IMR-90 (cell line): ENCODE measurements at regions not wholly inside any gene's neighbourhood (a gene's known extent, or its start where the extent isn't known, plus 50 kb on each side); places are given as distances from the start of the nearest gene placed in this dataset.

Source experiments
- ATAC-seq: fragments of 200-7000 bp; cut with Tn5 transposase; 2 replicates; pipeline ENCODE4 v1.9.1; 2020; ENCODE audit warnings: low read depth, mild to moderate bottlenecking, moderate library complexity
- BruUV-seq: library from RNA; stranded (reverse); fragments of 400-500 nt; replicated peaks from 2 replicates; lab custom pipeline; 2021; lab: Mats Ljungman, UMichigan
- CTCF ChIA-PET: fragments of 300-600 bp; formaldehyde crosslinking; extraction: SDS; loops from one replicate; lab custom pipeline; 2021; ENCODE audit warnings: antibody characterized with exemption; lab: Yijun Ruan, JAX
- POLR2A ChIA-PET: fragments of 300-600 bp; sonication (Branson Sonifier 250); formaldehyde crosslinking; loops from one replicate; lab custom pipeline; 2022; ENCODE audit warnings: antibody characterized with exemption; ENCODE audit not compliant: unreplicated experiment; lab: Charles Lee
- DNase-seq: peaks from one replicate; pipeline ENCODE4 v3.0.0; 2013
- H2AFZ ChIP-seq: replicated peaks from 2 replicates; pipeline ENCODE3; 2013; ENCODE audit warnings: low read length, mild to moderate bottlenecking; ENCODE audit not compliant: poor library complexity
- H2AK5ac ChIP-seq: 2 replicates; pipeline ENCODE4 v1.6.1; 2013; ENCODE audit warnings: low read depth, low read length, inconsistent platforms
- H2AK9ac ChIP-seq: replicated peaks from 2 replicates; pipeline ENCODE3; 2013; ENCODE audit warnings: mild to moderate bottlenecking, low read depth, low read length, moderate library complexity; ENCODE audit not compliant: poor library complexity
- H2BK120ac ChIP-seq: 2 replicates; pipeline ENCODE4 v1.6.1; 2013; ENCODE audit warnings: low read depth, low read length, inconsistent platforms
- H2BK15ac ChIP-seq: 3 replicates; pipeline ENCODE4 v1.6.1; 2013; ENCODE audit warnings: low read depth, low read length, inconsistent platforms
- H2BK20ac ChIP-seq: 2 replicates; pipeline ENCODE4 v1.6.1; 2013; ENCODE audit warnings: low read depth, mild to moderate bottlenecking, inconsistent platforms, low read length, moderate library complexity
- H2BK5ac ChIP-seq: 2 replicates; pipeline ENCODE4 v1.6.1; 2013; ENCODE audit warnings: mild to moderate bottlenecking, low read depth, low read length, inconsistent platforms; ENCODE audit not compliant: poor library complexity, severe bottlenecking
- H3K14ac ChIP-seq: replicated peaks from 2 replicates; pipeline ENCODE4 v1.6.1; 2013; ENCODE audit warnings: low read depth, low read length, inconsistent platforms
- H3K18ac ChIP-seq: 2 replicates; pipeline ENCODE4 v1.6.1; 2013; ENCODE audit warnings: low read depth, low read length, control low read depth
- H3K23ac ChIP-seq: 2 replicates; pipeline ENCODE4 v1.6.1; 2013; ENCODE audit warnings: low read depth, low read length, inconsistent platforms
- H3K27ac ChIP-seq: 2 replicates; pipeline ENCODE4 v1.5.1; 2013; ENCODE audit warnings: mild to moderate bottlenecking, control low read depth, low read length; ENCODE audit not compliant: insufficient read depth
- H3K27me3 ChIP-seq: 2 replicates; pipeline ENCODE4 v1.6.1; 2013; ENCODE audit warnings: low read length; ENCODE audit not compliant: control insufficient read depth, insufficient read depth
- H3K36me3 ChIP-seq: 2 replicates; pipeline ENCODE4 v1.6.1; 2013; ENCODE audit warnings: low read length, mixed read lengths; ENCODE audit not compliant: control insufficient read depth, insufficient read depth
- H3K4ac ChIP-seq: 2 replicates; pipeline ENCODE4 v1.6.1; 2013; ENCODE audit warnings: low read depth, low read length, inconsistent platforms
- H3K4me1 ChIP-seq: 2 replicates; pipeline ENCODE4 v1.6.1; 2013; ENCODE audit warnings: low read length, mixed read lengths; ENCODE audit not compliant: control insufficient read depth, insufficient read depth
- H3K4me2 ChIP-seq: 2 replicates; pipeline ENCODE4 v1.6.1; 2013; ENCODE audit warnings: low read depth, mild to moderate bottlenecking, control low read depth, low read length, moderate library complexity
- H3K4me3 ChIP-seq: 2 replicates; pipeline ENCODE4 v1.5.1; 2013; ENCODE audit warnings: low read depth, mild to moderate bottlenecking, control low read depth, low read length, moderate library complexity; ENCODE audit not compliant: insufficient read depth
- H3K56ac ChIP-seq: 2 replicates; pipeline ENCODE4 v1.6.1; 2013; ENCODE audit warnings: low read length, inconsistent platforms; ENCODE audit not compliant: insufficient read depth; ENCODE audit errors: extremely low read depth
- H3K79me1 ChIP-seq, 2 experiments: 2 replicates each; pipeline ENCODE4 v1.6.1; 2013; ENCODE audit warnings: low read length in 2 of 2, inconsistent platforms in 1 of 2, low read depth in 1 of 2
- H3K9ac ChIP-seq: 2 replicates; pipeline ENCODE4 v1.6.1; 2013; ENCODE audit warnings: low read depth, low read length, control low read depth
- H3K9me1 ChIP-seq: 2 replicates; pipeline ENCODE4 v1.6.1; 2013; ENCODE audit warnings: low read length, inconsistent platforms; ENCODE audit not compliant: insufficient read depth
- H3K9me3 ChIP-seq: 2 replicates; pipeline ENCODE4 v1.6.1; 2013; ENCODE audit warnings: low read length; ENCODE audit not compliant: control insufficient read depth, insufficient read depth
- H4K20me1 ChIP-seq: 2 replicates; pipeline ENCODE4 v1.6.1; 2013; ENCODE audit warnings: low read length, inconsistent platforms; ENCODE audit not compliant: insufficient read depth
- H4K5ac ChIP-seq: 2 replicates; pipeline ENCODE4 v1.6.1; 2013; ENCODE audit warnings: mild to moderate bottlenecking, low read depth, low read length, control low read depth
- H4K8ac ChIP-seq, 2 experiments: 2 replicates each; pipeline ENCODE4 v1.6.1; 2013; ENCODE audit warnings: low read depth in 2 of 2, low read length in 2 of 2, control low read depth in 1 of 2, inconsistent platforms in 1 of 2
- H4K91ac ChIP-seq: 2 replicates; pipeline ENCODE4 v1.6.1; 2013; ENCODE audit warnings: low read depth, low read length, inconsistent platforms; ENCODE audit not compliant: insufficient read depth
- BHLHE40 ChIP-seq: fragments of 150-350 bp; IDR thresholded peaks from 2 replicates; pipeline ENCODE4 v1.6.1; 2016; ENCODE audit warnings: mild to moderate bottlenecking, low read depth, low read length
- CHD1 ChIP-seq: IDR thresholded peaks from 2 replicates; pipeline ENCODE4 v1.6.1; 2012; ENCODE audit warnings: low read depth, low read length, improper control_type of control experiment
- MAFK ChIP-seq: IDR thresholded peaks from 2 replicates; pipeline ENCODE4 v1.6.1; 2012; ENCODE audit warnings: low read depth, low read length, improper control_type of control experiment
- MAZ ChIP-seq: IDR thresholded peaks from 2 replicates; pipeline ENCODE4 v1.6.1; 2012; ENCODE audit warnings: low read depth, mild to moderate bottlenecking, low read length, improper control_type of control experiment, moderate library complexity, borderline replicate concordance
- NFE2L2 ChIP-seq: fragments of 150-350 bp; IDR thresholded peaks from 2 replicates; pipeline ENCODE4 v1.6.1; 2016; ENCODE audit warnings: low read depth, mild to moderate bottlenecking, low read length
- POLR2A ChIP-seq: IDR thresholded peaks from 2 replicates; pipeline ENCODE4 v1.6.1; 2012; ENCODE audit warnings: mild to moderate bottlenecking, low read depth, low read length
- RAD21 ChIP-seq: IDR thresholded peaks from 2 replicates; pipeline ENCODE4 v1.6.1; 2012; ENCODE audit warnings: low read length, improper control_type of control experiment
- RCOR1 ChIP-seq: IDR thresholded peaks from 2 replicates; pipeline ENCODE4 v1.6.1; 2012; ENCODE audit warnings: mild to moderate bottlenecking, low read length, improper control_type of control experiment; ENCODE audit not compliant: insufficient replicate concordance
- RFX5 ChIP-seq: IDR thresholded peaks from 2 replicates; pipeline ENCODE4 v1.8.0; 2012; ENCODE audit warnings: low read depth, mild to moderate bottlenecking, low read length, moderate library complexity
- SMC3 ChIP-seq: fragments of 150-350 bp; IDR thresholded peaks from 2 replicates; pipeline ENCODE4 v1.6.1; 2016; ENCODE audit warnings: low read depth, mild to moderate bottlenecking, antibody characterized with exemption, low read length, moderate library complexity
- WGBS, 2 experiments: methylation state at CpG; one replicate each; pipeline versions ENCODE4 v1.1.5 to v1.1.7; 2013; ENCODE audit warnings: missing lambda C conversion rate in 2 of 2; ENCODE audit not compliant: insufficient read length in 1 of 2; ENCODE audit errors: extremely low coverage in 2 of 2; 5-methylcytosine and 5-hydroxymethylcytosine counted together
- dilution Hi-C: fragments of 300-500 bp; cut with HindIII; formaldehyde crosslinking; loops from one replicate; pipeline ENCODE4 v1.14.3; 2018; ENCODE audit warnings: low sequenced_read_pairs; ENCODE audit not compliant: unreplicated experiment
- in situ Hi-C: fragments of 300-500 bp; cut with MboI; formaldehyde crosslinking; loops from 3 replicates; pipeline ENCODE4 v1.14.3; 2019; ENCODE audit warnings: low sequenced_read_pairs, inconsistent platforms, mixed read lengths
- intact Hi-C: fragments of 100-400 bp; cut with micrococcal nuclease; formaldehyde crosslinking; loops from 2 replicates; pipeline ENCODE4 v1.10.0; 2022
- TF ChIP-seq, protein P1 (sequence below): conservative IDR thresholded peaks from 2 replicates; pipeline ENCODE4 v1.5.1; 2012; ENCODE audit warnings: mild to moderate bottlenecking, low read depth, low read length, improper control_type of control experiment
- TF ChIP-seq, protein P2 (sequence below): fragments of 150-350 bp; IDR thresholded peaks from 2 replicates; pipeline ENCODE4 v1.6.1; 2016; ENCODE audit warnings: low read depth, mild to moderate bottlenecking, low read length, moderate library complexity, borderline replicate concordance

DNA sequence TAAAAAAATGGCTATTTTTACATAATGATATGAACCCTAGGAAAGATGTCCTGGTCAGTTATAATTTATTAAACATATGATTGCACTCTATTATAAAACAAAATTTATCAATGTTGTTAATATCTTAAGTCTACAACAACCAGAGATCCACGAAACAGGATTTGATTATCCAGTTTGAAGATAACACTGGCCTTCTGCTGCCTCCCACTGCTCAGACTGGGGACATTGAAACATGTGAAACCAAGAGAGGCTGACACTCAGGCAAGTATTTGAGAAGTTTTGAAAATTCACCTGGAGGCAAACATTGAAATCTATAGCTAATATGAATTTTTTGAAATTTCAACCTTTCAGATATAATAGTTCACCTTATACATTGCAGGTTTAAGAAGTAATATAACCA is 219.3 kb upstream of the HSF2 start:
- Histone ChIP-seq H2AK5ac (no peak overlapping the region), H4K5ac (no peak overlapping the region), H3K27me3 (no peaks in the 10 kb centered on the region), H2AFZ (no peak overlapping the region), H3K4me2 (no peak overlapping the region), H4K8ac (no peak overlapping the region), H3K79me1 (no peaks in the 10 kb centered on the region), H3K4me1 (no peaks in the 10 kb centered on the region), H3K14ac (no peak overlapping the region), H2BK15ac (no peak overlapping the region), H2BK120ac (no peak overlapping the region), H3K9ac (no peak overlapping the region), H3K4me3 (no peak overlapping the region), H2AK9ac (no peak overlapping the region), H3K56ac (no peak overlapping the region), H3K36me3 (no peaks in the 10 kb centered on the region), H4K20me1 (no peaks in the 10 kb centered on the region), H3K23ac (no peak overlapping the region), H3K4ac (no peak overlapping the region), H3K18ac (no peak overlapping the region), H2BK20ac (no peak overlapping the region), H3K9me3 (no peaks in the 10 kb centered on the region), H3K9me1 (no peaks in the 10 kb centered on the region), H2BK5ac (no peak overlapping the region), H4K91ac (no peak overlapping the region), H3K27ac (no peak overlapping the region)
- in situ Hi-C loops = loop anchor here (5.0 to 25.0 kb wide), 4 partner anchors 135 to 1118 kb away; no protein-coding TSS in a partner anchor
- ChIA-PET CTCF (interaction anchor here (0.6 to 1.1 kb wide), 3 partner anchors 12 to 750 kb away, joined by 3 to 9 read pairs (median 3); no protein-coding TSS in a partner anchor), POLR2A (interaction anchor here (0.5 kb wide), 1 partner anchor 594 kb away, joined by 5 read pairs; no protein-coding TSS in a partner anchor)
- no CpG with 5 or more reads among the region's 1 CpG for WGBS, 2 experiments
- TF ChIP-seq SMC3 (no peak), NFE2L2 (no peak), CHD1 (no peak), MAZ (no peak), RFX5 (no peak), RCOR1 (no peak), MAFK (no peak), BHLHE40 (no peak), POLR2A (no peak), RAD21 (peak; percentile 40)
- TF ChIP-seq, protein P1, sequence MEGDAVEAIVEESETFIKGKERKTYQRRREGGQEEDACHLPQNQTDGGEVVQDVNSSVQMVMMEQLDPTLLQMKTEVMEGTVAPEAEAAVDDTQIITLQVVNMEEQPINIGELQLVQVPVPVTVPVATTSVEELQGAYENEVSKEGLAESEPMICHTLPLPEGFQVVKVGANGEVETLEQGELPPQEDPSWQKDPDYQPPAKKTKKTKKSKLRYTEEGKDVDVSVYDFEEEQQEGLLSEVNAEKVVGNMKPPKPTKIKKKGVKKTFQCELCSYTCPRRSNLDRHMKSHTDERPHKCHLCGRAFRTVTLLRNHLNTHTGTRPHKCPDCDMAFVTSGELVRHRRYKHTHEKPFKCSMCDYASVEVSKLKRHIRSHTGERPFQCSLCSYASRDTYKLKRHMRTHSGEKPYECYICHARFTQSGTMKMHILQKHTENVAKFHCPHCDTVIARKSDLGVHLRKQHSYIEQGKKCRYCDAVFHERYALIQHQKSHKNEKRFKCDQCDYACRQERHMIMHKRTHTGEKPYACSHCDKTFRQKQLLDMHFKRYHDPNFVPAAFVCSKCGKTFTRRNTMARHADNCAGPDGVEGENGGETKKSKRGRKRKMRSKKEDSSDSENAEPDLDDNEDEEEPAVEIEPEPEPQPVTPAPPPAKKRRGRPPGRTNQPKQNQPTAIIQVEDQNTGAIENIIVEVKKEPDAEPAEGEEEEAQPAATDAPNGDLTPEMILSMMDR = peak; percentile 34
- TF ChIP-seq, protein P2, sequence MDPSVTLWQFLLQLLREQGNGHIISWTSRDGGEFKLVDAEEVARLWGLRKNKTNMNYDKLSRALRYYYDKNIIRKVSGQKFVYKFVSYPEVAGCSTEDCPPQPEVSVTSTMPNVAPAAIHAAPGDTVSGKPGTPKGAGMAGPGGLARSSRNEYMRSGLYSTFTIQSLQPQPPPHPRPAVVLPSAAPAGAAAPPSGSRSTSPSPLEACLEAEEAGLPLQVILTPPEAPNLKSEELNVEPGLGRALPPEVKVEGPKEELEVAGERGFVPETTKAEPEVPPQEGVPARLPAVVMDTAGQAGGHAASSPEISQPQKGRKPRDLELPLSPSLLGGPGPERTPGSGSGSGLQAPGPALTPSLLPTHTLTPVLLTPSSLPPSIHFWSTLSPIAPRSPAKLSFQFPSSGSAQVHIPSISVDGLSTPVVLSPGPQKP = no peak
- no TSS peak for BruUV-seq
- intact Hi-C loops = loop anchor here (1.0 to 5.0 kb wide), 3 partner anchors 147 to 863 kb away; no protein-coding TSS in a partner anchor
- DNase-seq (peak; percentile 13), ATAC-seq (0 out of 2 replicates have a peak, but pooled peaks have one; percentile 44)
- dilution Hi-C loops = no loop called here
